ENCODE measurements at regions not wholly inside any gene's neighbourhood (a gene's known extent, or its start where the extent isn't known, plus 50 kb on each side); places are given as distances from the start of the nearest gene placed in this dataset.

DNA sequence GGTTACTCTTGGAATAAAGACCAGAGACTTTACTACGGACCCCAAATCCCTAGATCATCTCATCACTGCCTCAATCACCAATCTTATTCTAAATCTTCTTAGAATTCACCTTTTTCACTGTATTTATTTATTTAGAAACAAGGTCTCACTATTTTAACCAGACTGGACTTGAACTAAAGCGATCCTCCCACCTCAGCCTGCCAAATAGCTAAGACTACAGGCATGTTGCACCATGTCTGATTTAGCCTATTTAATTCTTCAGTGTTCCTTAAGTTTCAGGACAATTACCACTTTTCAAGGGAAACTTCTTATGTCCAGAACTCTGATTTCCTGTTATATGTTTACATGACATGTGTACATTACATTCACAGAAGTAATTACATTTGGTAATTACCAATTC is 238.0 kb upstream of the COL8A1 start:
- TF ChIP-seq, protein P1, sequence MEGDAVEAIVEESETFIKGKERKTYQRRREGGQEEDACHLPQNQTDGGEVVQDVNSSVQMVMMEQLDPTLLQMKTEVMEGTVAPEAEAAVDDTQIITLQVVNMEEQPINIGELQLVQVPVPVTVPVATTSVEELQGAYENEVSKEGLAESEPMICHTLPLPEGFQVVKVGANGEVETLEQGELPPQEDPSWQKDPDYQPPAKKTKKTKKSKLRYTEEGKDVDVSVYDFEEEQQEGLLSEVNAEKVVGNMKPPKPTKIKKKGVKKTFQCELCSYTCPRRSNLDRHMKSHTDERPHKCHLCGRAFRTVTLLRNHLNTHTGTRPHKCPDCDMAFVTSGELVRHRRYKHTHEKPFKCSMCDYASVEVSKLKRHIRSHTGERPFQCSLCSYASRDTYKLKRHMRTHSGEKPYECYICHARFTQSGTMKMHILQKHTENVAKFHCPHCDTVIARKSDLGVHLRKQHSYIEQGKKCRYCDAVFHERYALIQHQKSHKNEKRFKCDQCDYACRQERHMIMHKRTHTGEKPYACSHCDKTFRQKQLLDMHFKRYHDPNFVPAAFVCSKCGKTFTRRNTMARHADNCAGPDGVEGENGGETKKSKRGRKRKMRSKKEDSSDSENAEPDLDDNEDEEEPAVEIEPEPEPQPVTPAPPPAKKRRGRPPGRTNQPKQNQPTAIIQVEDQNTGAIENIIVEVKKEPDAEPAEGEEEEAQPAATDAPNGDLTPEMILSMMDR (conservative IDR thresholded peaks at IDR 0.05; ENCODE audit: low read length): no peak
- no peak for TF ChIP-seq EZH2phosphoT487 (IDR thresholded peaks at IDR 0.05; ENCODE audit: borderline replicate concordance, low read depth, low read length)
